ENCODE measurements at regions not wholly inside any gene's neighbourhood (a gene's known extent, or its start where the extent isn't known, plus 50 kb on each side); places are given as distances from the start of the nearest gene placed in this dataset.

DNA sequence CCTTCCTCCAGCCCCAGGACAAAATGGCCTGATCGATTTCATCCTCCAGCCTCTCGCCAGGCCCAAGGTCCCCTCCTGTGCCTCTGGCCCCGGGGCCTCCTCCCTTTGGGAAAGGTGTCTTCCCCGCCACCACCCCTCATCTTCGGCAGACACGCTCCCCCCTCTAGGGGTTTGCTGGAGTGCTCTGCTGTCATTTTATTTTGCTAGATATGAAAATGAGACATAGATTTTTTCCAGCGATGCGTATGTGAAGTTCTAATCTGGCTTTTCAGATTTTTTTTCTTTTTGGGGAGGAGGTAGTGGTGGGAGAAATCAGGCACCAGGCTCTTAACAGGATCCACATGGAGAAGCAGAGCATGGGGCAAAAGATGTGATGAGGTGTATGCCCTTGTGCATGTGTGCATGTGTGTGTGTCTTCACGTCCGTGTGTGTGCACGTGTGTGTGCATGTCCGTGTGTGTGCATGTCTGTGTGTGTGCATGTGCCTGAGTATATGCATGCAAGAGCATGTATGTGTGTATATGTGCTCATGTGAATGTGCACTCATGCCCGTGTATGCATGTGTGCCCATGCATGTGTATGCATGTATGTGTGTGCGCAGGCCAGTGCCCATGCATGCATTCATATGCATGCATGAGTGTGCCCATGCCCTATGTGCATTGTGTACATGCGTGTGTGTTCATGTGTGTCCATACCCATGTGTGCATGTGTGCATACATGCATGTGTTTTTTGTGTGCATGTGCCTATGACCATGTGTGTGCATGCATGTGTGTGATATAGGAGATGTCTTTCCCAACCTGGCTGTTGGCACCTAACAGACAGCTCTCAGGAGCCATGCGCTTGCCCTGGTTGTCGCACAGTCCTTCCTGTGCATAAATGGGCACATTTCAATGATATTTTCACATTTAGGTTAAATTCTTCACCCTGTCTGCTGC lies 203.0 kb downstream of the RBM19 start:
- H3K27me3 Mint-ChIP-seq (ENCODE audit: low read depth in 3 of 3) = peaks cover 4 to 15% (median 8%) of the 10 kb centered on the region in 3 donors
- DNase-seq = no peak
- TF ChIP-seq, protein P1, sequence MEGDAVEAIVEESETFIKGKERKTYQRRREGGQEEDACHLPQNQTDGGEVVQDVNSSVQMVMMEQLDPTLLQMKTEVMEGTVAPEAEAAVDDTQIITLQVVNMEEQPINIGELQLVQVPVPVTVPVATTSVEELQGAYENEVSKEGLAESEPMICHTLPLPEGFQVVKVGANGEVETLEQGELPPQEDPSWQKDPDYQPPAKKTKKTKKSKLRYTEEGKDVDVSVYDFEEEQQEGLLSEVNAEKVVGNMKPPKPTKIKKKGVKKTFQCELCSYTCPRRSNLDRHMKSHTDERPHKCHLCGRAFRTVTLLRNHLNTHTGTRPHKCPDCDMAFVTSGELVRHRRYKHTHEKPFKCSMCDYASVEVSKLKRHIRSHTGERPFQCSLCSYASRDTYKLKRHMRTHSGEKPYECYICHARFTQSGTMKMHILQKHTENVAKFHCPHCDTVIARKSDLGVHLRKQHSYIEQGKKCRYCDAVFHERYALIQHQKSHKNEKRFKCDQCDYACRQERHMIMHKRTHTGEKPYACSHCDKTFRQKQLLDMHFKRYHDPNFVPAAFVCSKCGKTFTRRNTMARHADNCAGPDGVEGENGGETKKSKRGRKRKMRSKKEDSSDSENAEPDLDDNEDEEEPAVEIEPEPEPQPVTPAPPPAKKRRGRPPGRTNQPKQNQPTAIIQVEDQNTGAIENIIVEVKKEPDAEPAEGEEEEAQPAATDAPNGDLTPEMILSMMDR (IDR thresholded peaks at IDR 0.05) = no peak
- no peaks in the 10 kb centered on the region for H3K36me3 Mint-ChIP-seq
- no peak overlapping the region for H3K4me2 ChIP-seq (replicated peaks; ENCODE audit: extremely low read depth, low read length, poor library complexity, severe bottlenecking)
- H3K27me3 ChIP-seq (ENCODE audit: control insufficient read depth in 2 of 2, insufficient read depth in 2 of 2, low read length in 2 of 2) = peaks cover 0 to 6% of the 10 kb centered on the region in 2 donors
- no peaks in the 10 kb centered on the region for H3K79me2 ChIP-seq (ENCODE audit: insufficient read depth, low read length)
- no peak overlapping the region for H2AFZ ChIP-seq (ENCODE audit: insufficient read depth, low read depth, low read length, poor library complexity, severe bottlenecking)
- H3K4me1 Mint-ChIP-seq = no peaks in the 10 kb centered on the region
- no peaks in the 10 kb centered on the region for H3K9me3 ChIP-seq (replicated peaks in 1 of 2; ENCODE audit: control insufficient read depth in 1 of 2, insufficient read depth in 1 of 2, low read length in 2 of 2)
- H3K36me3 ChIP-seq (replicated peaks in 1 of 2; ENCODE audit: control insufficient read depth in 1 of 2, insufficient read depth in 2 of 2, low read length in 2 of 2) = no peaks in the 10 kb centered on the region
- no peak overlapping the region for H3K27ac ChIP-seq (ENCODE audit: low read depth in 1 of 2, low read length in 2 of 2)
- intact Hi-C loops (cut with micrococcal nuclease) = no loop called here
- no peaks in the 10 kb centered on the region for H3K4me1 ChIP-seq (ENCODE audit: control insufficient read depth in 1 of 2, insufficient read depth in 2 of 2, low read length in 2 of 2)
- H3K4me3 ChIP-seq (replicated peaks in 1 of 3; ENCODE audit: low read depth in 2 of 3, low read length in 3 of 3) = no peak overlapping the region
- no peak overlapping the region for H3K4me3 Mint-ChIP-seq
- H4K20me1 ChIP-seq (ENCODE audit: insufficient read depth, low read length) = no peaks in the 10 kb centered on the region
- H3K9me3 Mint-ChIP-seq = peaks cover 0 to 1% (median 0%) of the 10 kb centered on the region in 7 donors
- H3K9ac ChIP-seq (ENCODE audit: insufficient read depth, low read length, poor library complexity, severe bottlenecking) = no peak overlapping the region
- WGBS (ENCODE audit: insufficient coverage) = 89% methylated on average over 9 of the region's 17 CpGs
- no peak overlapping the region for H3K27ac Mint-ChIP-seq

DNA sequence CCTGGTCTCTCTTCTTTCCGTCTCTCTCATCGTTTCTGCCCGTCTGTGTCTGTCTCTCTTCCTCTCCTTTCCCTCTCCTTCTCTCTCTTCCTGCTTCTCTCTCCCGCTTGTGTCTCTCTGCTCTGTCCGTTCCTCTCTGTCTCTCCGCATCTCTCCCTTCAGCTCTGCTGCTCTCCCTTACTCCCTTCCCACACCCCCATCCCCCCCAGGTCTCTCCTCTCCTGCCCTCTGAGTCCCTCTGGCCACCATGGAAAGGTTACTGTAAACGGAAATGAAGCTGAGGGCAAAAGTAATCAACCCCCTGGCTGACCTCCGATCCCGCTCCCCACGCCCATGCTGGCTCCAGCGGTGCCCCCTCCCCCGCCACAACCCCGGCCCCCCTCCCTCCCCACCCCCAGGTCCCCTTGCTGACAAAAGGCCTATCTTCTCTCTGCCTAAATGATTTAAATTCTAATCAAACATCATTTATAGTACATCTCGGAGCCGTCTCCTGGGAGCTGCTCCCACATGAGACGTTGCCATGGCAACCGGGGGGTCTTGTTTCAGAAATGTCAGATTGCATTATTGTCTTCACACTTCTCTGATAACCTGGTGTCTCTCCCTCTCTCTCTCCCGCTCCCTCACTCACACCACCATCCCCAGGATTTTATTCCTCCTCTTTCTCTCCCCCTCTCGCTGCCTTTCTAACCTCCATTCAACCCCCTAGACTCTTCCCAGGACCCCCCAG lies 203.8 kb downstream of the RBM19 start:
- Histone ChIP-seq H3K27ac (ENCODE audit: low read depth in 1 of 2, low read length in 2 of 2) (no peak overlapping the region), H3K4me1 (ENCODE audit: control insufficient read depth in 1 of 2, insufficient read depth in 2 of 2, low read length in 2 of 2) (no peaks in the 10 kb centered on the region), H2AFZ (ENCODE audit: insufficient read depth, low read depth, low read length, poor library complexity, severe bottlenecking) (no peak overlapping the region), H3K9me3 (replicated peaks in 1 of 2; ENCODE audit: control insufficient read depth in 1 of 2, insufficient read depth in 1 of 2, low read length in 2 of 2) (no peaks in the 10 kb centered on the region), H3K4me3 (replicated peaks in 1 of 3; ENCODE audit: low read depth in 2 of 3, low read length in 3 of 3) (no peak overlapping the region), H3K27me3 (ENCODE audit: control insufficient read depth in 2 of 2, insufficient read depth in 2 of 2, low read length in 2 of 2) (peaks cover 0 to 6% of the 10 kb centered on the region in 2 donors), H3K36me3 (replicated peaks in 1 of 2; ENCODE audit: control insufficient read depth in 1 of 2, insufficient read depth in 2 of 2, low read length in 2 of 2) (no peaks in the 10 kb centered on the region), H3K4me2 (replicated peaks; ENCODE audit: extremely low read depth, low read length, poor library complexity, severe bottlenecking) (no peak overlapping the region), H4K20me1 (ENCODE audit: insufficient read depth, low read length) (no peaks in the 10 kb centered on the region), H3K9ac (ENCODE audit: insufficient read depth, low read length, poor library complexity, severe bottlenecking) (no peak overlapping the region), H3K79me2 (ENCODE audit: insufficient read depth, low read length) (no peaks in the 10 kb centered on the region)
- H3K9me3 Mint-ChIP-seq = peaks cover 0 to 1% (median 0%) of the 10 kb centered on the region in 7 donors
- peaks cover 4 to 15% (median 8%) of the 10 kb centered on the region in 3 donors for H3K27me3 Mint-ChIP-seq (ENCODE audit: low read depth in 3 of 3)
- whole genome bisulfite sequencing (ENCODE audit: insufficient coverage) = 39% methylated on average over 12 of the region's 19 CpGs
- DNase-seq = no peak
- no peak overlapping the region for H3K4me3 Mint-ChIP-seq
- H3K4me1 Mint-ChIP-seq = no peaks in the 10 kb centered on the region
- peak overlapping the region in 1 of 7 donors; percentile 10 for H3K27ac Mint-ChIP-seq
- TF ChIP-seq, protein P1 (IDR thresholded peaks at IDR 0.05) = no peak
- no peaks in the 10 kb centered on the region for H3K36me3 Mint-ChIP-seq
- intact Hi-C loops (cut with micrococcal nuclease) = no loop called here

Data from CD14-positive monocyte (primary cell).